Right lobe of liver (tissue), 4 donors: ENCODE measurements at regions not wholly inside any gene's neighbourhood (a gene's known extent, or its start where the extent isn't known, plus 50 kb on each side); places are given as distances from the start of the nearest gene placed in this dataset.

ENCODE experiments used
- POLR2A ChIP-seq: fragments of 450-650 bp; IDR thresholded peaks from one replicate; pipeline ENCODE4 v1.6.1; 2017; ENCODE audit warnings: antibody characterized with exemption, mild to moderate bottlenecking
- TF ChIP-seq, protein P1 (sequence below), 4 donors: fragments of 200-600 bp in 3 of 4; fragments of 450-650 bp in 1 of 4; IDR thresholded peaks; one replicate each; pipeline versions ENCODE4 v1.5.1 to v1.8.0; 2016 to 2022; ENCODE audit warnings: antibody characterized with exemption in 4 of 4, mild to moderate bottlenecking in 2 of 4
- donor health status: DM: no; HTN: no; CAD: no.
- donor health status: DM: no; HTN: no; CAD: no.
- donor health status: DM: no; HTN: yes; CAD: no.

DNA sequence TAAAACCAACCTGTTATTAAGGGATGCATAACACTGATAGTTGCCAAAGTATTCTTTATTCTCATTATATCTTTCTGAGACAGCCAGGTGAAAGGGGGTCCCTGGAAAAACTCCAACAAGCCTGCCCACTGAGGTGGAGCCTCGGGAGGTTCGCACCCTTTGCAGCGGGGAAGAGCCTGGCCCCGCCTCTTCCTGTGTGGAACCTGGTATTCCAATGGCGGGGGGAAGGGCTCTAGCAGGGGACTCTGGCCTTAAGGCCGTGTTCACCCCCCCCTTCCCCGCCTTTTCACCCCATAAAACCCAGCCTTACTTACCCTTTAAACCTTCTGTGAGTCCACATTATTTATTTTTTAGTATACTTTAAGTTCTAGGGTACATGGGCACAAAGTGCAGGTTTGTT, 62.4 kb upstream of the PDK4 start:
- TF ChIP-seq, protein P1, sequence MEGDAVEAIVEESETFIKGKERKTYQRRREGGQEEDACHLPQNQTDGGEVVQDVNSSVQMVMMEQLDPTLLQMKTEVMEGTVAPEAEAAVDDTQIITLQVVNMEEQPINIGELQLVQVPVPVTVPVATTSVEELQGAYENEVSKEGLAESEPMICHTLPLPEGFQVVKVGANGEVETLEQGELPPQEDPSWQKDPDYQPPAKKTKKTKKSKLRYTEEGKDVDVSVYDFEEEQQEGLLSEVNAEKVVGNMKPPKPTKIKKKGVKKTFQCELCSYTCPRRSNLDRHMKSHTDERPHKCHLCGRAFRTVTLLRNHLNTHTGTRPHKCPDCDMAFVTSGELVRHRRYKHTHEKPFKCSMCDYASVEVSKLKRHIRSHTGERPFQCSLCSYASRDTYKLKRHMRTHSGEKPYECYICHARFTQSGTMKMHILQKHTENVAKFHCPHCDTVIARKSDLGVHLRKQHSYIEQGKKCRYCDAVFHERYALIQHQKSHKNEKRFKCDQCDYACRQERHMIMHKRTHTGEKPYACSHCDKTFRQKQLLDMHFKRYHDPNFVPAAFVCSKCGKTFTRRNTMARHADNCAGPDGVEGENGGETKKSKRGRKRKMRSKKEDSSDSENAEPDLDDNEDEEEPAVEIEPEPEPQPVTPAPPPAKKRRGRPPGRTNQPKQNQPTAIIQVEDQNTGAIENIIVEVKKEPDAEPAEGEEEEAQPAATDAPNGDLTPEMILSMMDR (IDR thresholded peaks at IDR 0.05): no peak
- TF ChIP-seq POLR2A: no peak
